ENCODE measurements at regions not wholly inside any gene's neighbourhood (a gene's known extent, or its start where the extent isn't known, plus 50 kb on each side); places are given as distances from the start of the nearest gene placed in this dataset.

- no peak for DNase-seq (ENCODE audit: extremely low read depth, insufficient read length)
- no peaks in the 10 kb centered on the region for H3K36me3 ChIP-seq (ENCODE audit: control insufficient read depth, insufficient read depth, low read length)
- TF ChIP-seq CTCF (IDR thresholded peaks at IDR 0.05; ENCODE audit: insufficient read depth, low read length, poor library complexity, severe bottlenecking) = no peak
- no peaks in the 10 kb centered on the region for H3K27me3 ChIP-seq (replicated peaks; ENCODE audit: control insufficient read depth, insufficient read depth, low read length)
- H3K4me3 ChIP-seq (replicated peaks; ENCODE audit: low read depth, low read length) = no peak overlapping the region
These were observed 91.9 kb upstream of the GPC1 start for GRCh38 chr2:240343548-240343947.

- H3K4me3 ChIP-seq (replicated peaks; ENCODE audit: low read depth, low read length) = no peak overlapping the region
- no peaks in the 10 kb centered on the region for H3K27me3 ChIP-seq (replicated peaks; ENCODE audit: control insufficient read depth, insufficient read depth, low read length)
- no peaks in the 10 kb centered on the region for H3K36me3 ChIP-seq (ENCODE audit: control insufficient read depth, insufficient read depth, low read length)
- TF ChIP-seq CTCF (IDR thresholded peaks at IDR 0.05; ENCODE audit: insufficient read depth, low read length, poor library complexity, severe bottlenecking) = no peak
- DNase-seq (ENCODE audit: extremely low read depth, insufficient read length) = no peak
These were observed 90.6 kb upstream of the GPC1 start for GRCh38 chr2:240344904-240345303.

- no peaks in the 10 kb centered on the region; the same call in 1 of the 2 replicates for H3K27me3 ChIP-seq (replicated peaks; ENCODE audit: control insufficient read depth, insufficient read depth, low read length)
- TF ChIP-seq CTCF (IDR thresholded peaks at IDR 0.05; ENCODE audit: insufficient read depth, low read length, poor library complexity, severe bottlenecking) = no peak
These were observed 89.3 kb upstream of the GPC1 start for GRCh38 chr2:240346015-240346752.

GRCh38 chr2:240346753-240347372 lies 88.6 kb upstream of the GPC1 start:
- DNase-seq (ENCODE audit: extremely low read depth, insufficient read length) = no peak

More at GRCh38 chr2:240346015-240346752, 89.3 kb upstream of the GPC1 start:
- no peak for DNase-seq (ENCODE audit: extremely low read depth, insufficient read length)
- Histone ChIP-seq H3K36me3 (ENCODE audit: control insufficient read depth, insufficient read depth, low read length) (no peaks in the 10 kb centered on the region), H3K4me3 (replicated peaks; ENCODE audit: low read depth, low read length) (no peak overlapping the region)

GRCh38 chr2:240347373-240347940 lies 88.0 kb upstream of the GPC1 start:
- DNase-seq (ENCODE audit: extremely low read depth, insufficient read length) = no peak
- Histone ChIP-seq H3K27me3 (replicated peaks; ENCODE audit: control insufficient read depth, insufficient read depth, low read length) (no peaks in the 10 kb centered on the region; the same call in 1 of the 2 replicates), H3K4me3 (replicated peaks; ENCODE audit: low read depth, low read length) (no peak overlapping the region), H3K36me3 (ENCODE audit: control insufficient read depth, insufficient read depth, low read length) (no peaks in the 10 kb centered on the region)
- TF ChIP-seq CTCF (IDR thresholded peaks at IDR 0.05; ENCODE audit: insufficient read depth, low read length, poor library complexity, severe bottlenecking) = no peak

More at GRCh38 chr2:240346753-240347372, 88.6 kb upstream of the GPC1 start:
- Histone ChIP-seq H3K27me3 (replicated peaks; ENCODE audit: control insufficient read depth, insufficient read depth, low read length) (no peaks in the 10 kb centered on the region; the same call in 1 of the 2 replicates), H3K4me3 (replicated peaks; ENCODE audit: low read depth, low read length) (no peak overlapping the region), H3K36me3 (ENCODE audit: control insufficient read depth, insufficient read depth, low read length) (no peaks in the 10 kb centered on the region)
- TF ChIP-seq CTCF (IDR thresholded peaks at IDR 0.05; ENCODE audit: insufficient read depth, low read length, poor library complexity, severe bottlenecking) = no peak

Data from GM06990 (cell line).